HG02642 (cell line): ENCODE measurements at regions not wholly inside any gene's neighbourhood (a gene's known extent, or its start where the extent isn't known, plus 50 kb on each side); places are given as distances from the start of the nearest gene placed in this dataset.

ENCODE experiments used
- ATAC-seq: cut with Tn5 transposase; IDR thresholded peaks from one replicate; pipeline ENCODE4 v1.9.1; 2021; ENCODE audit warnings: mild to moderate bottlenecking; ENCODE audit not compliant: unreplicated experiment, poor library complexity

DNA sequence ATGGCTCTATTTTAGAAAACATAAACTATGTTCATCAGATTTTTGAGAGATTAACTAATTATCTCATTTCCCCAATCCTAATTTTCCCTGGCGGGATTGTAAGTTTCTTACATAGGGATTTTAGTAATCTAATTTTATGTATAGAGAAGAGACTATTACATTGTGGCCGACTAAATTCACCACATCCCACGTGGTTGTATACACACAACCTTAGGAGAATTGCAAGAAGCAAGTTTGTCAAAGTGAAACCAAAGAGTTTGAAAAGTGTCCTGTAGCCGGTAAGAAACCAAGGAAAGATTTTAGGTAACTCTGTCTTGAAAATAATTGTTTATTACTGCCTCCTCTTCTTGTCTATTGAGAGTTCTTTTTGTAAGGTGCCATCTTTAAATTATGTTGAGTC, 550.6 kb downstream of the LTN1 start:
- ATAC-seq = no peak

DNA sequence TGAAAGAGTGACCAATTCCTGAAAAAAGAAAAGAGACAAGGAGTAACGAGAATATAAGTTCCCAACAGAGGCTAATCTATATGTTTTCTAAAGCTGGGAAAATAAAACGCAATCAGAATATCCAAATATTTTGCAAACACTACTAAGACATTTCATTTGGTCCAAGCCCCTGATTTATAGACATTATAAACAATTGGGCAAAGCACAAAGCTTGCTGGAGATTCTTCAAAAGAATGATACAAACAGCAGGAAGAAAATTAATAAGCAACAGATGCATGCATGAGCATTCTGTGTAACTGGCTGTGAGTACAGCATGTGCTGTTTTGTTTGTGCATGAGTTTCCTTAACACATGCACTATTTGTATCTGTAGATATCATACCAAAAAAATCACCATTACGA, 552.9 kb downstream of the LTN1 start:
- ATAC-seq = no peak

DNA sequence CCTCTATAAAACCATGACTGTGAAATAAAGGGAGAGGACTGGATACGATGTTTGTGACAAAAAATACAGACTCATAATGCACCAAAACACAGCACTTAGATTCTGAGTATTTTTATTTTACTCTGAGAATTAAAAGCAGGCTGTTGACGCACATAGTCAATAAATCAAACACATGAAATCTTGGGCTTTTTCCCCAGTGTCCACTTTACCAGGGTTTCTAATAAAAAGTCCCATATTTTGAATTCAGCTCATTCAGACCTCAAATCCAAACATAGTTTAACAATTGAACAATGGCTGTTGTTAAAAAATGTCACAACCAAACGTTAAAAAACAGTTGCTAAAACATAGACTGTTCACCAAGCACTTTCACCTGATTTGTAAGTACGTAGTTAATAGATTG, 553.4 kb downstream of the LTN1 start:
- no peak for ATAC-seq

DNA sequence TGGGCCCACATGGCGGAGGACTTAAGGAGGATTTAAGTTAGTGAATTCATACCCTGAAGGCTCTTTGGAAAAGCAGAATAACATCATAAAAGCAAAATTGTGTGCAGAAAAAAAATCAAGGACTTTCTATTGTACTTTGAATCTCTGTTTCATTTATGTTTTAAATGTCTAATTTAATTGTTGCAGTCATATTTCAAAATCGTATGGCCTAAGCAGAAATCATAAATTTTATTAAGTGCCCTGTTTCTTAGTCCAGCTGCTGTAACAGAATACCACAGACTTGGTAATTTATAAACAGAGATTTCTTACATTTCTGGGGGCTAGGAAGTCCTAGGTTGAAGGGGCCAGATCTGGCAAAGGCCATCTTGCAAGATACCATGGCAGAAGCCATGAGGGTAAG, 555.6 kb downstream of the LTN1 start:
- no peak for ATAC-seq

DNA sequence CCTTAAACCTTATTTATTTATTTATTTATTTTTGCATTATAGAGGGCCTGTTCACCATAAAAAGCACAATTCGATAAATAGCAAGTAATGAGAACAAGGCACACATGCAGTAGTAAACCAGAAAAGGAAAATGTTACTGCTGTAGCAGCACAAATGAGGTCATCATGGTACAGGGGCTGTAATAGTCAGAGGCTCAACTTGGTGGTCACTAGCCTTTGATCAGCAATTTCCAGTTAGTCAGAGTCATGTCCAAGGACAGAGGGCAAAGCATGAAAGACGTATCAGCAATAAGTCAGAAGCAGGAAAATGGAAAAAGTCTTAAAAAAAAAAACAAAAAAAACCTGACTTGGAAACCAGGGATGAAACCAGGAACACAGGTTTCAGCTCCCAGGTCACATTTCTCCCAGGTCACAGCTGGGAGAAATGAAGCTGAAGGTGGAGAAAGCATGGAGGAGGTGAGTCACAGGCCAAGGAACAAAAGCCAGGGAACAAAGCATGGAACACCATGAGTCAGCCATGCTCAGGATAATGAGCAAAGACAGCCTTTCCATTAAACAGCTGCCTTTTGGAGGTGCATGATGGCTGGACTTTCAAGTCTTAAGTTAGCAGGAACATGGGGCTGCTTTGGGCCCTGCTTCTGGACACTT, 556.3 kb downstream of the LTN1 start:
- ATAC-seq = no peak

DNA sequence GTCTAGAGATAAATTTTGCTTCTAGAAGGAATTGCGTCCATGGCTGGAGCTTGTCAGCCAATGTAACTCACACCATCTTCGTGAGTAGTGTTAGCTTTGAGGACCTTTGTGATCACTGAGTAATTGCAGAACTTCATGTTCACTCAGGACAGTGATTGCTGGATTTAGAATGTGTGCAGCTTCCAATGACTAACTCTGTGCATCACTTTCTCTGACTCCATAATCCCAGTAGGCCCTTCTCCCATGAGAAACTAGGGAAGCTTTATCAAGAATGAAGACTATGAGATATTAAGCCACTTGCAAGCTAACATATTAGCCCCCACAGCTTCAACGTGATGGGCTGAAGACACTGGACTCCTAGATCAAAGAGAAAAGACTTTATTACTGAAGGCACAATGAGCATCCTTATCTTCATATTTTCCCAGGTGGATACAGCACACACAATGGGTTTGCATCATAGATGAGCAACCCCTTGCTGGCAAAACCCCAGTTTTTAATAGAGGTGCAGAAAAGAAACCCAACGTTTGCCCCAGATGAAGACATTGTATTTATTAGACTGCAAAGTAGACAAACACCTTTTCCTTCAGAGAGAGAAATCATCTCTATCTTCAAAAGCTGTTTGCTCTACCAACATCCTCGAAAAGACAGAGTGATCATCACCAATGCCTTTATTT, 561.0 kb downstream of the LTN1 start:
- ATAC-seq = no peak

DNA sequence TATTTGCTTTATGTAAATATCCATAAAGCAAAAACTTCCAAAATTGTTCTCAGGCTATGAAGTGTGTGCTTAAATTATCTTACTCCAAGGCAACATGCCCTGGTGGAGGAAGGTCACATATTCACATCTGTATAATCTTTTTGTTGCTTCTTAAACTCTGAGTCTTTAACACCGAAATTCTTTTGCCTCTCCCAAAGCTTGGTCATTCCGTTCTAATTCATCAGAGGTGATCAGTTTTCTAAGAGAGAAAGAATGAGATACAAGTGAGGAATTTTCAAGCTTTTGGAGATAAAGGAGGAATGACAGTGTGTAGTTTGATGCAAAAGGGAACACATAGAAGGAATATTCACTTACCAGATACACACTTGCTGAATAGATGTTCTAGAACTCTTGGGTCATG, 561.7 kb downstream of the LTN1 start:
- ATAC-seq = no peak

DNA sequence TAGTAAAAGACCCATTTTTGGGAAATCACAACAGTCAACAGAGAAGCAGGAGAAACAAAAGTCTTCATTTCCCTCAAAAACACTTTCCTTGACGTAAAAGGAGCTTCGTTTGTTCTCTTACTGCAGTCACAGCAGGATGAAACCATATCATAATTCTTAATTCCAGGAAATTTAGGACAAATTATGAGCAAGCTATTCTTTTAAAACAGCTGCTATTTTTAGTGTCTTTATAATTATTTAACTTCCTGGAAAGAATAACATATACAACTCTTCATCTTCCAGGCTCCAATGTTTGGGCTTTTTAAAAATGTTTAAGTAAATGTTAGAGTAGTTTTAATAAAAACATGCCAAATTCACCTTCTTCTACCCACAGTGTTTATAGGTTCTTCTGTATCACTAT, 563.5 kb downstream of the LTN1 start:
- ATAC-seq = no peak

DNA sequence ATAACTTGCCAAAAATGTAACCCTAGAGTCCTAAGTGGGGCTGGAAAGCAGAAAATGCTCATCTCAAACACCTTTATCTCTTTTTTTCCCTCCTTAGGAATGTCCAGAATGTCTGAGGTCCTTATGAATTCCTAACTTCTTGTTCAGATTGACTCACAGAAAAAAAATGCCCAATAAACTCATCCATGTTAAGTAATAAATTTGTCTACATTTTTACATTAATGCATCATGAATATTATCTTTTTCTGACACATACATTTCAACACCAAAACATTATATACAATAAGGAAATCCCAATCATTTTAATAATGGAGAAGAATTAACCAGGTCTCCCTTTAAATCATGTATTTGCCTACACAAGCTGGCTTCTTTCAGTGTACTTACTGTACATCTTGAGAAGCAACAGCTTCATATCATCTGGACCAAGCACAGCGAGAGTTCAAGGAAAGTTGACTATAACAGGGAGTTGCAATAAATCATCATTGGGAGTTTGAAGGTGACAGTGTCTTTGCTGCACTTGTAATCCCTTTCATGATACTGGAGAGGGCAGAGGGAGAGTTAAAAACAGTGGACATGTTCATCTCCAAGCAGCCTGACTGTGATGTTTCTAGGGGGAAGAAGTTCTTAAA, 565.2 kb downstream of the LTN1 start:
- ATAC-seq = no peak

DNA sequence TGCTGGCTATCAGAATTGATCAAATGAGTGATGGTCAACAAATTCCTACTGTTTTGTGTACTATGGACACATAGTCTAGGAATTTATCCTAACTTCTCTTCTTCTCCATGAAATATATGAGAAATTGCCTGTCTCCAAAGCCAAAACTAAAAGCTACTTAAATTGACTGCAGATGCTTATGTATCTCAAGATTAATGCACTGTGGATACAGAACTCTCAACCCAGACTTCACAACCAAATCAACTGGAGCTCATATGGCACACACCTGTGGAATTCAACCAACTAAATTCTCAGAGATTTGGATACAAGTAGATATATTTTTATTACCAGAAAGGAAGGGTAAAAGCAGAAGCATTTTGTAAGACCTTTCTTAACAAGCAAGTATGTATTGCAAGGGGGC, 566.1 kb downstream of the LTN1 start:
- no peak for ATAC-seq

DNA sequence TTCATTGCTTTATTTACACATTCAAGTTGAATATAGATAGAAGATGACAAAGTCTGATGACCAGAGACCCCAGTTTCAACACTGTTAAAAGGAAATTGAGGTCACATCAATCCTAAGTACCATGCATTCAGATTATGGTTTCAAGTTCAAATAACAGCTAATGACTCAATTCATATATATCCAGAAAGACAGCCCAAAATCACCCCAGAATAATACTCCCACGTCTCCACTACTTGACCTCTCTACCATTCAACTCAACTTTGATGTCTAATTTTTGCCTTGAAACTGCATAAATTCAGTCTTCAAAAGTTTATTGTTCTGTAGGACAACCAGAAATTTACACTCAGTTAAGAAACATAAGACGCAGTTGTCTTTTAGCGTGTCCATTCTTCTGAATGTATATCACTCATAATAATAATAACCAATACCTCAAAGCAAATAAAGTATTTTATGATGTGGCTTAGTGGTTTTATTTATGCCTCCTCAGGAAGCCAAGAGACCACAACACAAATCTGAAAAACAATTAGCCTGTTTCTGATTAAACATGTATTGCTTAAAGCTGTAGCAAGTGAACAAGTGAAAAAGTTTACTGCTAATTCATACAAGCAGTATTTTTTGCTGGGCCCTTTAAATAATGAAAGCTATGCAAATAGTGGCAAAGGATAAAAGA, 569.0 kb downstream of the LTN1 start:
- ATAC-seq = no peak

DNA sequence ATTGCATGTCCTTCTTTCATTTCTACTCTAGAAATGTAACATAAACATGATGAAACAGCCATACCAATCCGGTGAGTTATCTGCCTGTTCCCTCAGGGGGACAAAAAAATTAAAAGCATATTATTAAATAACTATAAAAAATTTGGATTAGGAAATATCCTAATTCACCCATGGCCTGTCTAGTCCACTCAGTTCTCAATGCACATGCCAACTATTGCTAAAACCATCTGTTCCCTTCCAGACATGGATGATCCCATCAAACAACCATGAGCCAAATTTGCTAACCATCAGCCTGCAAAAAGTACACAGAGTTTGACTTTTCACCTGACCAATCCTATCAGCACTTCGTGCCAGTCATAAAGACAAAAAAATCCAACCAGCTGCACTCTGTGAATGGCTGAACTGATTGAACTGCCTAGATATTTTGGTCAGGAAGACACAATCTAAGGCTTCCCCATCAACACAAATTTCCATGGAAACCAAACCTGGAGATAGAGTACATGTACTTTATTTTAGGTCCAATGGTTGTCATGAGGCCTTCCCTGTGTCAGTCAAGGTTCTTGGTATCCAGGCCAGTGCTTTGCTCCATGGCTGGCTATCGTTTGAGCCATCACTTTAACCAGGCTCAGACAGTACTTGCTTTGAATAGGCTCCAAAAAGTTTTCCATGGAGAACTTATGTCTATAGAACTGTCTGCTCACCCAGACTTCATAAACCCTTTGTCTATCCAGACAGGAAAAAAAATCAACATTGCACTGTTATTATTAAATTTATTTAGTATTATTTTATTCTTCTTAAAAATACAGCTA, 570.8 kb downstream of the LTN1 start:
- ATAC-seq = no peak

DNA sequence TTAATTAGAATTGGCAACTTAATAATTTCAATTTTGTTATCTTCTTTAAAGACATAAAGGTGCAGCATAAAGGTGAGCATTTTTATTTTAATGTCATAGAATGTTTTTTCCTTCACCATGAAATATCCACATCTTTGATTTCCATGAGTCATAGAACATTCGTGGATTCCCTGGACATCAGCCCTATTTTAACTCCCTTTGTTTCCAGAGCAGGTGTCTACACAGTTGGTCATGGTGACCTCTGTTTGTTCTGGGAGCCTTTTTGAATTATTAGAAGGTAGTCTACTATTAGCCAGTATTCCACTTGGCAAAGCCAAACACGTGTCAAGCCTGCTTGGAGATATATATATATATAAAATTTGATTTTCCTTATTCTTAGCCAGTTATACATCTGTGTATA, 572.9 kb downstream of the LTN1 start:
- ATAC-seq = no peak

DNA sequence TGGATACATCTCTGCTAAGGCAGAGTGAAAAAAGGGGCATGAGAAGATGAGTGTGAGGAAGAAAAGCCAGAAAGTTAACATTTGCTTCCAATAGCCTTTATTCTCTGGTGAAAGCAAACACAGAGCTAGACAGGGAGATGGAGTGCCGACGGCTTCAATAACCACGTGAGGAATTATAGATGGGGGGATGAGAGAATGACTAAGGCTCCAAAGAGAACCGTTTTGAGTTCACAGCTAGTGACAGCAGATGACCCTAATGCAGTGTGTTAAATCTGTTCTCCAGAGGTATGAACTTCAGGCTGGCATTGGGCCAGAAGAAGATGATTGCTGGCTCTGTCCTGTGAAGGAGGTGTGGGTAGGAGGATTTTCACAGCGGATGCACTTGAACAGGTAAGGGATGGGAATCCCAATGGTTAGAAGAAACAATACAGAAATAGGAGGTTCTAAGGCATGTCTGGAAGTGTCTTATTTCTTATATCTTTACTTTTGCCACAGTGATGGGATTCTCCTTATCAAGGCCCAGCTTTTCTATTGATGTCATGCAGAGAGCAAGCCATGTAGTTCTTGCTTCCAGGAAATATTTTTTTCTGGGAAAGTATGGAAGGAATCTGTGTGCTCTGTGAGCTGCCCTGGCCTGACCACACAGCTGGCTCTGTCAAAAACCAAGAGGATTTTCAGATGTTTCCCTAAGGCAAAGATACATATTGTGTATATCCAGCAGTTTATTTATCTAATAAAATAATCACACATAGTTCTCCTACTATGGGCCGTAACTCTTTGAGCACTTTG, 573.8 kb downstream of the LTN1 start:
- ATAC-seq = no peak

DNA sequence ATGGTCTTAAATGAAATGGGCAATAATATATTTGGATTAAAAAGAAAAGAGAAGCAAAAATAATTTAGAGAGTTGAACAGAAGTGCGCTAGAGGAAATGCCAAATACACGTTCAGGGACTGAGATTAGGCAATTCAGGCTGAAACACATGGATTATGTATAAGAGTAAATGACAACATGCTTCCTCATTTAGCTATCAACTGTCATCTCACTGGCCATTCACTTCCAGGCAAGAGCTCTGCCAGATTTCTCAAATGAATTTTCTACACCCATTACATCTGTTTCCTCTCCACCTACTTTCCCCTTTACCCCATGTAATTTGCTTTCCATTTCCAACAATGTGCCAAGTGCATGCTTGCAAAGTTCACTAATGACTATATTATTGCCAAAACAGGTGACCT, 582.4 kb downstream of the LTN1 start:
- no peak for ATAC-seq

DNA sequence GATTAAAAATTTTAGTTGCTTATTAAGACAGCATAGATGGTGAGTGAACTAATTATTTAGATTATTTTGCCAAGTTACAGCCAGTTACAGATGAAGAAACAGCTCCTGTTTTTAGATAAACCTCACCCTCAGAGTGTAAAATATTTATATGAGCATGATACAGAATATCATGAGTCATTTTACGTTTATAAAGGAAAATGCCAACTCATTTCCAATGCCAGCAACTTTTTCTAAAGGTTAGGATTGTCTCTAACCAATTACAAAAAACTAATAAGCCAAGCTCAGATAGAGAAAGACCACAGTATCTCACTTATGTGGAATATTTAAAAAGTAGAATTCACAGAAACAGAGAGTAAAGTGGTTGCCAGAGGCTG, 590.1 kb downstream of the LTN1 start:
- no peak for ATAC-seq

DNA sequence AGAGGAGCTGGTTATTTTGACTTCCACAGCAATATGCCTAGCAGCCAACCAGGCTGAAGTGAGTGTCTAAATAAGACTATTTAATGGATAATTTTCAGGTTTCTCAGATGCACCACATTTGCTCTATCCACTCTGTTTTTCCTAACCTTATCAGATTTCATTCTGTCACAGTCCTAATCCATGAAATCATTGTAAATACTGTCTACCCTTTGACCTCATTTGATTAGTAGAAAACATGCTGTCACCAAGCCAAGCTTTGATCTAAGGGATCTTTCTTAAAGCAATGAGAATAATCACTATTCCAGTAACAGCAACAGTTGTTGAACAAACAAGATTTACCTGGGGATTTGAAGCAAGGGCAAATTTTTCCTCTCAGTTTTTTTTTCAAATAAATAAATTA, 595.6 kb downstream of the LTN1 start:
- ATAC-seq = no peak

DNA sequence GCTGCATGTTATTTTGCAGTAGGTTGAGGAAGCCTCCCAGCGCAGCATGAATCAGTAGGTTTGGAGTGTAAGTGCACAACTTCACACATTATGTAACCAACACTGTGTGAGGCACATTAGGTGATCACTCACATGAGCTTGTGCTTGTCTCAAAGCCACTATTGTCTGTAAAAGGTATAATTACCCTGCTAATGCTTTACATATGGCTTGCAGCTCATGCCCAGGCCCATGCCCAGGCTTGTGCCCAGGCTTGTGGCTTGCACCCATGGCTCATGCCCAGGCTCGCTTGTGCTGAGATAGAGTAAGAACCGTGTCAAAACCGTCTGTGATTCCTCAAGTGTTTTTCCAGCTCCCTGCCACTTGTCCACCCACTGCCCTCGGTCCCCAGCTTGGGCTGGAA, 596.3 kb downstream of the LTN1 start:
- no peak for ATAC-seq

DNA sequence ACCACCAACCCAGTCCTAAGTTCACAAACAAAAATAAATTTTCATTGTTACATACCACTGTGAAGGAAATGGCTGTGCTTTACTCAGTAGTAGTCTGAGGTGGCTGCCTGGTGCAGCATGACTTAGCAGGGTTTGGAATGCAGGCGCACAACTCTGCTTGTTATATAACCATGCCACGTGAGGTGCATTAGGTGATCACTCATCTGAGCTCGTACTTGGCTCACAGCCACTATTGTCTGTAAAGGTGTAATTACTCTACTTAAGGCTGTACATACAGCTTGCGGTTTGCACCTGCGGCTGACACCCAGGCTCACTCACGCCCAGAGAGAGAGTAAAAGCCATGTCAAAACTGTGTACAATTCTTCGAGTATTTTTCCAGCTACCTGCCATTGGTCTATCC, 599.4 kb downstream of the LTN1 start:
- no peak for ATAC-seq
